Parathyroid adenoma (tissue), 2 donors: ENCODE measurements at regions not wholly inside any gene's neighbourhood (a gene's known extent, or its start where the extent isn't known, plus 50 kb on each side); places are given as distances from the start of the nearest gene placed in this dataset.
A peak's percentile ranks its signal among the peaks of the same experiment; 100 is the strongest.
"Not testable (repeated sequence)": the region's sequence is repeated elsewhere in the genome, so short reads cannot be mapped to it uniquely, and the experiment has no call there.

Experiments used
- H2AFZ ChIP-seq: fragments of 300-600 bp; sonication (generic); one replicate; pipeline ENCODE4 v1.7.0; 2017; ENCODE audit warnings: antibody characterized with exemption, mild to moderate bottlenecking
- H3K27ac ChIP-seq: fragments of 300-600 bp; sonication (generic); one replicate; pipeline ENCODE4 v1.7.0; 2017
- H3K27me3 ChIP-seq: fragments of 300-600 bp; sonication (generic); one replicate; pipeline ENCODE4 v1.7.0; 2017; ENCODE audit warnings: low read length; ENCODE audit not compliant: control insufficient read depth, insufficient read depth
- H3K36me3 ChIP-seq: fragments of 300-600 bp; sonication (generic); one replicate; pipeline ENCODE4 v1.7.0; 2017; ENCODE audit warnings: low read length; ENCODE audit not compliant: control insufficient read depth, insufficient read depth
- H3K4me1 ChIP-seq: fragments of 300-600 bp; sonication (generic); one replicate; pipeline ENCODE4 v1.7.0; 2017; ENCODE audit warnings: control low read depth
- H3K4me2 ChIP-seq: fragments of 300-600 bp; sonication (generic); one replicate; pipeline ENCODE4 v1.7.0; 2017; ENCODE audit warnings: low read length
- H3K4me3 ChIP-seq: fragments of 300-600 bp; sonication (generic); one replicate; pipeline ENCODE4 v1.7.0; 2017; ENCODE audit warnings: low read depth, low read length
- H3K79me2 ChIP-seq: fragments of 300-600 bp; sonication (generic); one replicate; pipeline ENCODE4 v1.7.0; 2017; ENCODE audit warnings: control low read depth
- H3K9ac ChIP-seq: fragments of 300-600 bp; sonication (generic); one replicate; pipeline ENCODE4 v1.7.0; 2017; ENCODE audit warnings: mild to moderate bottlenecking
- H3K9me3 ChIP-seq: fragments of 300-600 bp; sonication (generic); one replicate; pipeline ENCODE4 v1.7.0; 2017; ENCODE audit warnings: low read length; ENCODE audit not compliant: control insufficient read depth
- TF ChIP-seq, protein P1 (sequence below): fragments of 300-600 bp; sonication (generic); IDR thresholded peaks from one replicate; pipeline ENCODE4 v1.7.0; 2017; ENCODE audit warnings: antibody characterized with exemption, mild to moderate bottlenecking
- donor health status: primary hyperparathyroidism.

DNA sequence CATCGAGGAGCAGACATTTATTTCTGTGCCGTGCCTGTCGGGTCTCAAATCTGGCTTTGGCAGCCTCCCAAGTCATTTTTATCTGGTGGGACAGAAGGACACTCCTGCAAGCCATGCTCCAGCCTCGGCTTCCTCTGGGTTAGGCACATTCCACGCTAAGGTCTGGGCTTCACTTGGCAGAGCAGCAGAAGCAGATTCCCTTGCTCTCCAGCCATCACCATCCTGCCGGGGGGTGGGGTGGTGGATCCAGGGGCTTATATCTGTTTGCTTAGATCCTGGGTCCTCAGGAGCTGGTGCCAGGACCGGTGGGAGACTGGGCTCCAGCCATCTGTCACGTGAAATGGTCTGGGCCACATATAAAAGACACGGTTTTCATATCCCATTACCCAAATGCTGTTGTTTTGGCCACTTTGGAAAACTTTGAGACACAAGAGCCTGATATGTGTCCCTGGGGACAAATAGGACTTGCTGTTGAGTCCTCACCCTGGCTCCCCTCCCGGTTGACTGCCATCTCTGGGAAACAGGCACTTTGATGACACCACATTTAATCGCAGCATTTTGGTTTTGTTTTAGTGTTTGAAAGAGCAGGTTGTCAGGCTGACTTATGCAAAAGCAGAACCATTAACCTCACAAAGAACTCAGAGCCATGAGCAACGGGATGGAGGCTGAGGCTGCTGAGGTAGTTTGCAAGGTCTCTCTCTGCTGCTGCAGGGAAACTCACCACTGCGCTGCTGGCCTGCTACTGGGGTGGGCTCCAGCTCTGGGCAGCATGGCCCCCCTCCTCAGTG lies 69.6 kb upstream of the PRMT8 start:
- TF ChIP-seq, protein P1, sequence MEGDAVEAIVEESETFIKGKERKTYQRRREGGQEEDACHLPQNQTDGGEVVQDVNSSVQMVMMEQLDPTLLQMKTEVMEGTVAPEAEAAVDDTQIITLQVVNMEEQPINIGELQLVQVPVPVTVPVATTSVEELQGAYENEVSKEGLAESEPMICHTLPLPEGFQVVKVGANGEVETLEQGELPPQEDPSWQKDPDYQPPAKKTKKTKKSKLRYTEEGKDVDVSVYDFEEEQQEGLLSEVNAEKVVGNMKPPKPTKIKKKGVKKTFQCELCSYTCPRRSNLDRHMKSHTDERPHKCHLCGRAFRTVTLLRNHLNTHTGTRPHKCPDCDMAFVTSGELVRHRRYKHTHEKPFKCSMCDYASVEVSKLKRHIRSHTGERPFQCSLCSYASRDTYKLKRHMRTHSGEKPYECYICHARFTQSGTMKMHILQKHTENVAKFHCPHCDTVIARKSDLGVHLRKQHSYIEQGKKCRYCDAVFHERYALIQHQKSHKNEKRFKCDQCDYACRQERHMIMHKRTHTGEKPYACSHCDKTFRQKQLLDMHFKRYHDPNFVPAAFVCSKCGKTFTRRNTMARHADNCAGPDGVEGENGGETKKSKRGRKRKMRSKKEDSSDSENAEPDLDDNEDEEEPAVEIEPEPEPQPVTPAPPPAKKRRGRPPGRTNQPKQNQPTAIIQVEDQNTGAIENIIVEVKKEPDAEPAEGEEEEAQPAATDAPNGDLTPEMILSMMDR = no peak
- H3K27ac ChIP-seq = no peak overlapping the region
- no peaks in the 10 kb centered on the region for H3K4me1 ChIP-seq
- H2AFZ ChIP-seq = no peak overlapping the region
- H3K9me3 ChIP-seq = no peaks in the 10 kb centered on the region
- H3K36me3 ChIP-seq = no peaks in the 10 kb centered on the region
- no peak overlapping the region for H3K4me3 ChIP-seq
- H3K27me3 ChIP-seq = no peaks in the 10 kb centered on the region
- no peak overlapping the region for H3K4me2 ChIP-seq
- no peaks in the 10 kb centered on the region for H3K79me2 ChIP-seq
- H3K9ac ChIP-seq = no peak overlapping the region

DNA sequence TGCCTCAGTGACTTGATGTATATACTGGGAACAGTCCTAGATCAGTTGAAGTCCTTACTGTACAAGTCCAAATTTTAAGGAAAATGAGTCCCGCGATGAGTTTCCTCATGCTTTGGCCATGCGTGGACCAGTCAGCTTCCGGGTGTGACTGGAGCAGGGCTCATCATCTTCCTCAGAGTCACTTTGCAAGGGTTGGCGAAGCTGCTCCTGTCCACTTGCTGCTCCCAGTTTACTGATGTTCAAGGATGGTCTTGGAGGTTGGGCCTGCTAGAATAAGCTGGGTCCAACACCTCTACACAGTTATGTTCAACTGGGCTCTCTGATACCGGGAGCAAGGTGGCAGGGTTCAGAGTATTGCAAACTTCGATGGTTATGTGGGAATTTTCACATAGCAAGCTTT lies 66.2 kb upstream of the PRMT8 start:
- H2AFZ ChIP-seq, H3K9me3 ChIP-seq, H3K9ac ChIP-seq, H3K36me3 ChIP-seq, H3K27ac ChIP-seq, H3K27me3 ChIP-seq, H3K79me2 ChIP-seq, H3K4me1 ChIP-seq, H3K4me3 ChIP-seq, H3K4me2 ChIP-seq: not testable (repeated sequence)

DNA sequence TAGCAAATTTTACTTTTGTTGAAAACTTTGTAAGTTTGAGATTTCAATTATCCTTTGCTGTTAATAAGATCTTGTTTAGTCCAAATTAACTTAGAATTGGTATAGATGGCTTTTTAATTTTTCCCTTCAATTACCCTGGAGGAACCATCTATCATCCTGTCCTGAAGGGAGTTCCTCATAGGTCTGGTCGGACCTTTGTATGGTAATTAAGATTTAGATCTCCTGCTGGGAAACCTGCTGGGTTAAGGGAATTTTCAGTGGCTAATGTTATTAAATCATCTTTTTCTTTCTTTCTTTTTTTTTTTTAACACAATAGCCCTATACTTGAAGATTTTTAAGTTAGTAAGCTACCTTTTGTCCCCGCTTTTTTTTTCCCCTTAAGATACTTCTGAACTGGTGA lies 63.0 kb upstream of the PRMT8 start:
- Histone ChIP-seq H3K79me2 (no peaks in the 10 kb centered on the region), H3K36me3 (no peaks in the 10 kb centered on the region), H2AFZ (no peak overlapping the region), H3K4me3 (no peak overlapping the region), H3K27ac (no peak overlapping the region), H3K27me3 (no peaks in the 10 kb centered on the region), H3K9ac (no peak overlapping the region), H3K4me2 (no peak overlapping the region), H3K4me1 (no peaks in the 10 kb centered on the region), H3K9me3 (no peaks in the 10 kb centered on the region)
- TF ChIP-seq, protein P1 = no peak

DNA sequence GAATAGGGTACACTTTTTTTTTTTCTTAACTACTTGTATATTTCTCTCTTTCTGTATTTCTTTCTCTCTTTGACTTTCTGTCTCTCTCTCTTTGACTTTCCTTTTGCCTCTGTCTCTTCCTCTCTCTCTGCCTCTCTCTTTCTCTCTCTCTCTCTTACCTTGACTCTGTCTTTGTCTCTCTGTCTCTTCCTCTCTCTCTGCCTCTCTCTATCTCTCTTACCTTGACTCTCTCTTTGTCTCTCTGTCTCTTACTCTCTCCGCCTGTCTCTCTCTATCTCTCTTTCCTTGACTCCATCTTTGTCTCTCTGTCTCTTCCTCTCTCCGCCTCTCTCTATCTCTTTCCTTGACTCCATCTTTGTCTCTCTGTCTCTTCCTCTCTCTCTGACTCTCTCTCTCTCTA lies 62.4 kb upstream of the PRMT8 start:
- H3K79me2 ChIP-seq = no peaks in the 10 kb centered on the region
- no peak overlapping the region for H3K4me3 ChIP-seq
- no peaks in the 10 kb centered on the region for H3K27me3 ChIP-seq
- H3K27ac ChIP-seq = no peak overlapping the region
- no peak overlapping the region for H3K4me2 ChIP-seq
- H2AFZ ChIP-seq = no peak overlapping the region
- no peak overlapping the region for H3K9ac ChIP-seq
- H3K9me3 ChIP-seq = no peaks in the 10 kb centered on the region
- TF ChIP-seq, protein P1 = no peak
- H3K36me3 ChIP-seq = no peaks in the 10 kb centered on the region
- no peaks in the 10 kb centered on the region for H3K4me1 ChIP-seq

DNA sequence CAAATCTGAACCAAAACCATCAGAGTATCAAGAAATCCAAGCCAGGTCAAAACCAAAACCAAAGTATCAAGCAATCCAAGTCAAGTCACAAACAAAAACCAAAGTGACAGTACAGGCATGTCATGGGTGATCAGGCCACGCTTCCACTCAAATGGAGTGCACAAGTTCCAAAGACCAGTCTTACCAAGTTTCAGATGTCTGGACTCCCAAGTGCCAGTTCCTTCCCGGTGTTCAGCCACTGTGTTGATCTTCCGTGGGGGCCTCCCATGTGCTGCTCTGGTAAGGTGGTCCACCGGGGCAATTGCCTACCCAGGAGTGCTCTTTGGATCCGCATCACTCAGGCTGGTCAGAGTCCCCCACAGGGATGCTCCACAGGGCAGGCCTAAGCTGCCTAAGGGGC lies 61.5 kb upstream of the PRMT8 start:
- not testable (repeated sequence) for H3K27me3 ChIP-seq, H3K4me3 ChIP-seq, H3K79me2 ChIP-seq, H3K27ac ChIP-seq, H2AFZ ChIP-seq, H3K4me2 ChIP-seq, H3K4me1 ChIP-seq, H3K36me3 ChIP-seq, H3K9me3 ChIP-seq, H3K9ac ChIP-seq

DNA sequence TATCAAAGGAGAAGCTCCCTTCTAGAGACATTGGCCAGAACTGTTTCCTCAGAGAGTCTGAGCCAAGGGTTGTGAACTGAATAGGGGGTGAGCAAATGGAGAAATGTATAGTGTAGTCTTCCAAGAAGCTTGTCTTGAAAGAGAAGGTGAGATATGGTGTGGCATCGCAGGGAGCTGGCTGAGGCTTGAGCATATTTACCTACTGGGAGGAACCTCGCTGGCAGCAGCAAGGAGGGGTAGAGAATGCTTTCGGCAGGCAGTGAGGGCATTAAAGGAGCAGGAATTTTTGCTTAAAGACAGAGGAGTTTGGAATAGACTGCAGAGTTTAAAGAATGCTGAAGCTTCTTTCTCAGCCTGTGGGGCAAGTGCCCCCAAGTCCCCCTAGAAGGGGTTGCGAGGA lies 59.3 kb upstream of the PRMT8 start:
- H2AFZ ChIP-seq = peak overlapping the region; percentile 39
- H3K27ac ChIP-seq = no peak overlapping the region
- no peak overlapping the region for H3K4me2 ChIP-seq
- no peak overlapping the region for H3K4me3 ChIP-seq
- H3K9ac ChIP-seq = no peak overlapping the region
- no peaks in the 10 kb centered on the region for H3K4me1 ChIP-seq
- TF ChIP-seq, protein P1 = no peak
- H3K27me3 ChIP-seq = no peaks in the 10 kb centered on the region
- H3K9me3 ChIP-seq = no peaks in the 10 kb centered on the region
- H3K36me3 ChIP-seq = no peaks in the 10 kb centered on the region
- no peaks in the 10 kb centered on the region for H3K79me2 ChIP-seq
